ENCODE measurements at regions not wholly inside any gene's neighbourhood (a gene's known extent, or its start where the extent isn't known, plus 50 kb on each side); places are given as distances from the start of the nearest gene placed in this dataset.

- no peak for DNase-seq
Measured at GRCh38 chrX:69025802-69026301, 139.4 kb downstream of the PJA1 start.

- DNase-seq = no peak
Measured at GRCh38 chrX:69024931-69025330, 140.3 kb downstream of the PJA1 start.

- no peak for DNase-seq
Measured at GRCh38 chrX:69024161-69024736, 141.0 kb downstream of the PJA1 start.

- DNase-seq = no peak
Measured at GRCh38 chrX:69022430-69022829, 142.8 kb downstream of the PJA1 start.

- DNase-seq = no peak
Measured at GRCh38 chrX:69021141-69021960, 143.9 kb downstream of the PJA1 start.

- DNase-seq = no peak
Measured at GRCh38 chrX:69020316-69020715, 144.9 kb downstream of the PJA1 start.

- DNase-seq = no peak
Measured at GRCh38 chrX:69019073-69019890, 146.0 kb downstream of the PJA1 start.

- no peak for DNase-seq
Measured at GRCh38 chrX:69018416-69019072, 146.7 kb downstream of the PJA1 start.

GRCh38 chrX:69016293-69016941 lies 148.8 kb downstream of the PJA1 start:
- DNase-seq = no peak

GRCh38 chrX:69015564-69016292 lies 149.5 kb downstream of the PJA1 start:
- DNase-seq = no peak

- DNase-seq = no peak
Measured at GRCh38 chrX:69015156-69015555, 150.1 kb downstream of the PJA1 start.

- no peak for DNase-seq
Measured at GRCh38 chrX:69014200-69014599, 151.1 kb downstream of the PJA1 start.

- no peak for DNase-seq
Measured at GRCh38 chrX:69010339-69010738, 154.9 kb downstream of the PJA1 start.

- no peak for DNase-seq
Measured at GRCh38 chrX:69000877-69001276, 164.4 kb downstream of the PJA1 start.

GRCh38 chrX:68999931-69000330 lies 165.3 kb downstream of the PJA1 start:
- no peak for DNase-seq

- DNase-seq = no peak
Measured at GRCh38 chrX:68999356-68999755, 165.9 kb downstream of the PJA1 start.

GRCh38 chrX:68998716-68999115 lies 166.5 kb downstream of the PJA1 start:
- no peak for DNase-seq

- no peak for DNase-seq
Measured at GRCh38 chrX:68997911-68998310, 167.3 kb downstream of the PJA1 start.

- DNase-seq = no peak
Measured at GRCh38 chrX:68997511-68997910, 167.7 kb downstream of the PJA1 start.

- no peak for DNase-seq
Measured at GRCh38 chrX:68995780-68996551, 167.1 kb downstream of the EFNB1 start.

- no peak for DNase-seq
Measured at GRCh38 chrX:68995386-68995779, 166.6 kb downstream of the EFNB1 start.
